Type B pancreatic cell (in vitro differentiated cells): ENCODE measurements at regions not wholly inside any gene's neighbourhood (a gene's known extent, or its start where the extent isn't known, plus 50 kb on each side); places are given as distances from the start of the nearest gene placed in this dataset.
"Not testable (repeated sequence)": the region's sequence is repeated elsewhere in the genome, so short reads cannot be mapped to it uniquely, and the experiment has no call there.

Experiments used
- DNase-seq: peaks from one replicate; pipeline ENCODE4 v3.0.0; 2021; ENCODE audit warnings: mixed read lengths; ENCODE audit not compliant: unreplicated experiment; ENCODE audit errors: extremely low spot score
- H3K27ac Mint-ChIP-seq: 2 replicates; pipeline ENCODE4 v1.8.0; 2021; ENCODE audit warnings: mild to moderate bottlenecking, mixed read lengths
- H3K27me3 Mint-ChIP-seq: 2 replicates; pipeline ENCODE4 v1.8.0; 2021; ENCODE audit warnings: mixed read lengths
- H3K36me3 Mint-ChIP-seq: 2 replicates; pipeline ENCODE4 v1.8.0; 2021; ENCODE audit warnings: mixed read lengths
- H3K4me1 Mint-ChIP-seq: one replicate; pipeline ENCODE4 v1.8.0; 2021; ENCODE audit warnings: mixed read lengths; ENCODE audit not compliant: unreplicated experiment
- H3K4me3 Mint-ChIP-seq: 2 replicates; pipeline ENCODE4 v1.8.0; 2021; ENCODE audit warnings: mild to moderate bottlenecking, mixed read lengths
- H3K9me3 Mint-ChIP-seq: 2 replicates; pipeline ENCODE4 v1.8.0; 2021; ENCODE audit warnings: mixed read lengths
- TF ChIP-seq, protein P1 (sequence below): fragments of 200-600 bp; sonication (generic); conservative IDR thresholded peaks from 2 replicates; pipeline ENCODE4 v1.5.0; 2021; ENCODE audit warnings: antibody characterized with exemption, mild to moderate bottlenecking

DNA sequence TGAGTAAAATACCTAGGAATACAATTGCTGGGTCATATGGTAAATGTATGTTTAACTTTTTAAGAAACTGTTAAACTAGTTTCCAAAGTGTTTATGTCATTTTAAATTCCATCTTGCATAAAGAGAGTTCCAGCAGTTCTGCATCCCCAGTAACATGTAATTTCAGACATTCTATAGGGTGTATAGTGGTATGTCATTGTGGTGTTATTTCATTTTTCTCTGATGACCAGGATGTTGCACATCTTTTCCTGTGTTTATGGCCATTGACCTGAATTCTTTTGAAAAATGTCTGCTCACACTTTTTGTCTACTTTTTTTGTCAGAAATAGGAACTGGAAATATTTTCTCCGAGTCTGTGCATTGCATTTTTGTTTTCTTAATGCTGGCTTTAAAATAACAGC is 128.9 kb downstream of the TMEM200A start:
- Mint-ChIP-seq H3K9me3 (no peaks in the 10 kb centered on the region), H3K27ac (no peak overlapping the region)

DNA sequence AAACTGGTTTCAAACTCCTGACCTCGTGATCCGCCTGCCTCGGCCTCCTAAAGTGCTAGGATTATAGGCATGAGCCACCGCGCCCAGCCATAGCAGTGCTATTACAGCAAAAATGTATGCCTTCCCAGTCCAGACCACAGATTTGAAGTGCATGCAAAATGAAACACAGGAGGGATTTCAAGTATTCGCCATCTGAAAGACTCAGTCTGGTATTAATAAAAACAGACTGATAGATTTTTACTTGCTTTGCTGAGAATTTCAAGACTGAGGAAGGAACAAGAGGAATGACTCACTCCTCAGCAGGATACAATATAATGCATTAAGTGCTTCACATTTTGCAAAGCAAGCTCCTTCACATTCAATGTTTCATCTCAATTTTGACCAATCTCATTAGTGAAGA is 134.9 kb downstream of the TMEM200A start:
- no peak for DNase-seq
- TF ChIP-seq, protein P1, sequence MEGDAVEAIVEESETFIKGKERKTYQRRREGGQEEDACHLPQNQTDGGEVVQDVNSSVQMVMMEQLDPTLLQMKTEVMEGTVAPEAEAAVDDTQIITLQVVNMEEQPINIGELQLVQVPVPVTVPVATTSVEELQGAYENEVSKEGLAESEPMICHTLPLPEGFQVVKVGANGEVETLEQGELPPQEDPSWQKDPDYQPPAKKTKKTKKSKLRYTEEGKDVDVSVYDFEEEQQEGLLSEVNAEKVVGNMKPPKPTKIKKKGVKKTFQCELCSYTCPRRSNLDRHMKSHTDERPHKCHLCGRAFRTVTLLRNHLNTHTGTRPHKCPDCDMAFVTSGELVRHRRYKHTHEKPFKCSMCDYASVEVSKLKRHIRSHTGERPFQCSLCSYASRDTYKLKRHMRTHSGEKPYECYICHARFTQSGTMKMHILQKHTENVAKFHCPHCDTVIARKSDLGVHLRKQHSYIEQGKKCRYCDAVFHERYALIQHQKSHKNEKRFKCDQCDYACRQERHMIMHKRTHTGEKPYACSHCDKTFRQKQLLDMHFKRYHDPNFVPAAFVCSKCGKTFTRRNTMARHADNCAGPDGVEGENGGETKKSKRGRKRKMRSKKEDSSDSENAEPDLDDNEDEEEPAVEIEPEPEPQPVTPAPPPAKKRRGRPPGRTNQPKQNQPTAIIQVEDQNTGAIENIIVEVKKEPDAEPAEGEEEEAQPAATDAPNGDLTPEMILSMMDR: no peak
- H3K9me3 Mint-ChIP-seq: peaks cover 4% of the 10 kb centered on the region
- no peaks in the 10 kb centered on the region for H3K36me3 Mint-ChIP-seq
- peaks cover 5% of the 10 kb centered on the region for H3K4me1 Mint-ChIP-seq
- H3K27ac Mint-ChIP-seq: no peak overlapping the region
- no peak overlapping the region for H3K4me3 Mint-ChIP-seq
- no peaks in the 10 kb centered on the region for H3K27me3 Mint-ChIP-seq

More for the DNA sequence above, 128.9 kb downstream of the TMEM200A start:
- Mint-ChIP-seq H3K27me3 (no peaks in the 10 kb centered on the region), H3K4me1 (no peaks in the 10 kb centered on the region), H3K4me3 (no peak overlapping the region), H3K36me3 (no peaks in the 10 kb centered on the region)
- TF ChIP-seq, protein P1: no peak
- DNase-seq: no peak

DNA sequence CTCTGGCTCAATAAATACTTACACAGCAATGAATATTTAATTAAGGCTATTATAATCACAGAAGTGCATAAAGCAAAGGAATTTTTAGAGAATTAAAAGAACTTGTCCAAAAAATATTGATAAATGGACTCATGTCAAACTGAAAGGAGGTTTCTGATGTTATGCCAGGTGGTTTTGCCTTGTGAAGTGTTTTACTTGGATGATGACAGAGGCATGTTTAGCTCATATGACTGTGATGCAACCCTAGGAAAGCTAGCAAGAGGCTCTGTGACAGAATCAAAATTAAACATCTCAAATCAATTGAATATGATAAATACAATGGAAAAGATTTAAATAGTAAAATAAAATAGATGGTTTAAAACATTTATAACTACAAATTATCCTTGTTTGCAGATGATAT is 137.3 kb downstream of the TMEM200A start:
- TF ChIP-seq, protein P1: no peak
- H3K4me3 Mint-ChIP-seq: no peak overlapping the region
- no peaks in the 10 kb centered on the region for H3K36me3 Mint-ChIP-seq
- peaks cover 4% of the 10 kb centered on the region for H3K9me3 Mint-ChIP-seq
- no peaks in the 10 kb centered on the region for H3K27me3 Mint-ChIP-seq
- no peak for DNase-seq
- H3K27ac Mint-ChIP-seq: no peak overlapping the region
- H3K4me1 Mint-ChIP-seq: peaks cover 8% of the 10 kb centered on the region

DNA sequence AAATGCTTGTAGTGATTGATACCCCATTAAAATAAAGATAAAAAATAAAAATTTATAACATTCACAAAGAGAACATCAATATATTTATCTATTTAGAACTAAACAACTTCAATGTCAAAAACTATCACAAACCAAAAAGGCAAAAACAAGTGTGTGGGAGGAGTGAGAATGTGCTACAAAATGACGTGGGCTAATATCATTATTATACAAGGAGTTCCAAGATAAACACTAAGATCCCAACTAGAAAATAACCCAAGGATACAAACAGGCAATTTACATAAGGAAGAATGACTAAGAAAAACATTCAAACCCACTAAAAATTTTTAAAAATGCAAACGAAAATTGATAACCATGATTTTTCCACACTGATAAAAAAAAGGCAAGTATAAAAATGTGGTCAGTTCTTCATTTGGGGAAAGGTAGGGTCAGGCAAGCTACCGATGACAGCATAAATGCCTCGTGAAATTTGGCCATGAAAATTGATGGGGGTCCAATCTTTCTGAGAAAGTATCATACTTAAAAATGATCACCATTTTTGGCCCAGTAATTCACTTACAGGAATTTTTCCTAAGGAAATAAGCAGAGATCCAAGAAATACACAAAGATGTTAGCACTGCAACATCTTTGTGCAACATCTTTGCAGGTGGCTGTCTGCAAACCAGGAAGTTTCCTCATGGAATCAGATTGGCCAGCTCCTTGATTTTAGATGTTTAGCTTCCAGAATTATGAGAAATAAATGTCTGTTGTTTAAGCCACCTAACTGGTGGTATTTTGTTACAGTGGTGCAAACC is 140.2 kb downstream of the TMEM200A start:
- Mint-ChIP-seq H3K27ac (no peak overlapping the region), H3K27me3 (no peaks in the 10 kb centered on the region), H3K36me3 (no peaks in the 10 kb centered on the region), H3K4me3 (no peak overlapping the region), H3K9me3 (peaks cover 4% of the 10 kb centered on the region), H3K4me1 (peaks cover 5% of the 10 kb centered on the region)
- DNase-seq: no peak
- TF ChIP-seq, protein P1: no peak

DNA sequence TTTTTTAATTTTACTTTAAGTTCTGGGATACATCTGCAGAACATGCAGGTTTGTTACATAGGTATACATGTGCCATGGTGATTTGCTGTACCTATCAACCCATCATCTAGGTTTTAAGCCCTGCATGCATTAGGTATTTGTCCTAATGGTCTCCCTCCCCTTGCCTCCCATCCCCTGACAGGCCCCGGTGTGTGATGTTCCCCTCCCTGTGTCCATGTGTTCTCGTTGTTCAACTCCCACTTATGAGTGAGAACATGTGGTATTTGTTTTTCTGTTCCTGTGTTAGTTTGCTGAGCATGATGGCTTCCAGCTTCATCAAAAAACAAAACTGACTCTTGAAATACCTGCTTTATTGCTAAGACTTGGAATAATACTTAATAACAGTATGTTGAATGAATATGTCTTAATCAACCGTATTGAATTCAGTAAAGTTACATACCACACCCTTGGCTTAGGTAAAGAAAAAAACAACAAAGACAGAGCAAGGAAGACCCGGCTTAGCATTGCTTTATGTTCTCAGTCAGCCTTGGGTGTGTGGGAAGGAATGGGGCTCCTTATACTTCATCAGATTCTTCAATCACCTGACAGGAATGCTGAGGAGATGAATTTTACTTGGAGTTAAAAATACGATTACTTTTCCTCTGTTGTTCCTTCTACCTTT is 141.3 kb downstream of the TMEM200A start:
- DNase-seq, H3K36me3 Mint-ChIP-seq, H3K4me1 Mint-ChIP-seq, H3K9me3 Mint-ChIP-seq, H3K27ac Mint-ChIP-seq, H3K4me3 Mint-ChIP-seq, H3K27me3 Mint-ChIP-seq: not testable (repeated sequence)

DNA sequence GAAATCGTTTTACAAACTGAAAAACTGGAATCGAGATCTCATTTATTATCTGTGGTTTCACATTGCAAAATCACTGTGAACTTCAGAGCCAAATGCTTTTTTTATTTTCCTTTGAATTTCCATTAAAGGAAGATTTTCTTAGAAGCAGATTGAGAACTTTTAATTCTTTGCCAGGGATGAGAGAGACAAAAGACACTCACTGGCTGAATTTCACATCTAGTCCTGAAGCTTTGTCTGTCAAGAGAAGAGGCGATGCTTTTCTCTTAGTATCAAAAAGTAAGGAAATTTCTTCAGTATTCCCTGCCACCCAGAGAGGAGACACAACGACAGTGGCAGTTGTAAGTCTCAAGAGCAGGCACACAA is 141.8 kb downstream of the TMEM200A start:
- Mint-ChIP-seq H3K27ac (no peak overlapping the region), H3K9me3 (peaks cover 4% of the 10 kb centered on the region), H3K27me3 (no peaks in the 10 kb centered on the region), H3K4me3 (no peak overlapping the region), H3K4me1 (peaks cover 3% of the 10 kb centered on the region), H3K36me3 (no peaks in the 10 kb centered on the region)
- TF ChIP-seq, protein P1: no peak
- no peak for DNase-seq
